ENCODE measurements at regions not wholly inside any gene's neighbourhood (a gene's known extent, or its start where the extent isn't known, plus 50 kb on each side); places are given as distances from the start of the nearest gene placed in this dataset.

- TF ChIP-seq REST (IDR thresholded peaks at IDR 0.05) (no peak), CTCF (IDR thresholded peaks at IDR 0.05; ENCODE audit: low read depth, low read length, missing input control) (no peak), ATF3 (IDR thresholded peaks at IDR 0.05) (no peak), MAX (IDR thresholded peaks at IDR 0.05) (no peak), JUND (IDR thresholded peaks at IDR 0.05) (no peak), HNF4A (conservative IDR thresholded peaks at IDR 0.05) (no peak)
These were observed 79.7 kb downstream of the SHANK2 start for GRCh38 chr11:71172680-71173079.

Data from liver (tissue), 3 donors.